DND-41 (cell line): ENCODE measurements at regions not wholly inside any gene's neighbourhood (a gene's known extent, or its start where the extent isn't known, plus 50 kb on each side); places are given as distances from the start of the nearest gene placed in this dataset.

ENCODE experiments used
- ATAC-seq: fragments of 200-7000 bp; cut with Tn5 transposase; 3 replicates; pipeline ENCODE4 v1.9.1; 2021; ENCODE audit warnings: low read depth; ENCODE audit not compliant: insufficient read depth
- DNase-seq: peaks from one replicate; pipeline ENCODE4 v3.0.0-alpha.2; 2020
- H2AFZ ChIP-seq: 2 replicates; pipeline ENCODE4 v1.6.0; 2012; ENCODE audit warnings: low read depth, low read length
- H3K27ac ChIP-seq: 2 replicates; pipeline ENCODE4 v1.5.1; 2012; ENCODE audit warnings: low read length, inconsistent platforms
- H3K27me3 ChIP-seq: fragments of 200-600 bp; sonication (generic); 2 replicates; pipeline ENCODE4 v1.6.0; 2012; ENCODE audit warnings: low read length, mild to moderate bottlenecking, inconsistent platforms; ENCODE audit not compliant: insufficient read depth, poor library complexity
- H3K36me3 ChIP-seq: 2 replicates; pipeline ENCODE4 v1.5.1; 2012; ENCODE audit warnings: low read length, inconsistent platforms; ENCODE audit not compliant: insufficient read depth
- H3K4me1 ChIP-seq: 2 replicates; pipeline ENCODE4 v1.5.1; 2012; ENCODE audit warnings: mild to moderate bottlenecking, low read length; ENCODE audit not compliant: insufficient read depth
- H3K4me2 ChIP-seq: 2 replicates; pipeline ENCODE4 v1.6.0; 2012; ENCODE audit warnings: mild to moderate bottlenecking, moderate library complexity, low read length, inconsistent platforms; ENCODE audit not compliant: insufficient read depth
- H3K4me3 ChIP-seq, 2 experiments: fragments of 200-600 bp in 1 of 2; shearing (Covaris generic) in 1 of 2; 2 replicates each; pipeline ENCODE4 v1.5.1; 2012 to 2016; ENCODE audit warnings: inconsistent platforms in 2 of 2, low read length in 2 of 2, mild to moderate bottlenecking in 2 of 2, low read depth in 1 of 2, moderate library complexity in 1 of 2
- H3K79me2 ChIP-seq: 2 replicates; pipeline ENCODE4 v1.6.0; 2012; ENCODE audit warnings: low read length, inconsistent platforms; ENCODE audit not compliant: insufficient read depth
- H3K9ac ChIP-seq: 2 replicates; pipeline ENCODE4 v1.6.0; 2012; ENCODE audit warnings: low read depth, mild to moderate bottlenecking, inconsistent platforms, low read length, moderate library complexity
- H3K9me3 ChIP-seq: 2 replicates; pipeline ENCODE4 v1.5.1; 2012; ENCODE audit warnings: low read length, moderate library complexity, mild to moderate bottlenecking, inconsistent platforms; ENCODE audit not compliant: insufficient read depth, severe bottlenecking
- H4K20me1 ChIP-seq: 2 replicates; pipeline ENCODE4 v1.6.0; 2012; ENCODE audit warnings: low read length; ENCODE audit not compliant: insufficient read depth
- CTCF ChIP-seq: IDR thresholded peaks from 2 replicates; pipeline ENCODE4 v1.5.1; 2012; ENCODE audit warnings: borderline replicate concordance, low read length, moderate library complexity, mild to moderate bottlenecking; ENCODE audit not compliant: poor library complexity, severe bottlenecking; ENCODE audit errors: extremely low read depth
- EZH2 ChIP-seq: IDR thresholded peaks from 3 replicates; pipeline ENCODE4 v1.6.1; 2012; ENCODE audit warnings: borderline replicate concordance, low read depth, mild to moderate bottlenecking, moderate library complexity, low read length, inconsistent platforms; ENCODE audit not compliant: severe bottlenecking

- Histone ChIP-seq H3K4me3 (no peak overlapping the region), H3K4me2 (no peak overlapping the region), H3K9me3 (no peaks in the 10 kb centered on the region), H4K20me1 (no peaks in the 10 kb centered on the region), H3K36me3 (no peaks in the 10 kb centered on the region), H3K79me2 (no peaks in the 10 kb centered on the region), H3K27me3 (no peaks in the 10 kb centered on the region), H3K27ac (no peak overlapping the region), H3K9ac (no peak overlapping the region), H2AFZ (no peak overlapping the region), H3K4me1 (no peaks in the 10 kb centered on the region)
- TF ChIP-seq CTCF (no peak), EZH2 (no peak)
- no peak for ATAC-seq
- no peak for DNase-seq
These were observed 144.7 kb upstream of the COPS8 start for GRCh38 chr2:236940916-236941520.

- Histone ChIP-seq H3K9ac (no peak overlapping the region), H3K9me3 (no peaks in the 10 kb centered on the region), H4K20me1 (no peaks in the 10 kb centered on the region), H3K27ac (no peak overlapping the region), H3K79me2 (no peaks in the 10 kb centered on the region), H3K4me2 (no peak overlapping the region), H3K27me3 (no peaks in the 10 kb centered on the region), H2AFZ (no peak overlapping the region), H3K4me3 (no peak overlapping the region), H3K36me3 (no peaks in the 10 kb centered on the region), H3K4me1 (no peaks in the 10 kb centered on the region)
- no peak for TF ChIP-seq EZH2
- ATAC-seq, result no peak
- DNase-seq, result no peak
These were observed 144.1 kb upstream of the COPS8 start for GRCh38 chr2:236941551-236941950.

DNA sequence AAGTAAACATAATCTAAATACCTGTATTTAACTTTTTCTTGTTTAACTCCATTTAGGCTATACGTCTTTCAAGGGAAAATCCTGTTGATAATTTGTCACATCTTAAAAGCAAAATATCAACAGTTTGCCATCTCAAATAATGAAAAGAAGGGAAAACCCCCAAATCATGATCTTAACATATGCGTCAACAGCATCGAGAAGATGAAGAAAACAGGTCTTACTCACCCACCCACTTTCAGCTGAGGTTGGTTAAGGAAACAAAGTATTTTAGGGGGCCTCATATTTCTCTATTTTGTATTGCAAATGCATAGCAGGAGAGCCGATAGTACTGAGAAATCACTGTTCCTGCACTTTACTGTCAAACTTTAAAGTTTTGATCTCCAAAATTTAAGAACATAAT is 143.1 kb upstream of the COPS8 start:
- Histone ChIP-seq H3K79me2 (no peaks in the 10 kb centered on the region), H3K9ac (no peak overlapping the region), H3K4me2 (no peak overlapping the region), H3K36me3 (no peaks in the 10 kb centered on the region), H3K4me1 (no peaks in the 10 kb centered on the region), H4K20me1 (no peaks in the 10 kb centered on the region), H2AFZ (no peak overlapping the region), H3K9me3 (no peaks in the 10 kb centered on the region), H3K4me3 (no peak overlapping the region), H3K27ac (no peak overlapping the region), H3K27me3 (no peaks in the 10 kb centered on the region)
- ATAC-seq, result no peak
- no peak for DNase-seq
- TF ChIP-seq CTCF, result no peak
- no peak for TF ChIP-seq EZH2

GRCh38 chr2:236943068-236943467 is 142.6 kb upstream of the COPS8 start:
- no peak overlapping the region for H3K27ac ChIP-seq
- TF ChIP-seq CTCF (no peak), EZH2 (no peak)
- no peak overlapping the region for H3K4me3 ChIP-seq
- H2AFZ ChIP-seq, result no peak overlapping the region
- ATAC-seq (no peak), DNase-seq (no peak)
- H3K9ac ChIP-seq, result no peak overlapping the region
- H3K4me1 ChIP-seq, result no peaks in the 10 kb centered on the region
- no peaks in the 10 kb centered on the region for H3K36me3 ChIP-seq
- H4K20me1 ChIP-seq, result no peaks in the 10 kb centered on the region
- H3K27me3 ChIP-seq, result no peaks in the 10 kb centered on the region
- H3K79me2 ChIP-seq, result no peaks in the 10 kb centered on the region
- H3K4me2 ChIP-seq, result no peak overlapping the region
- H3K9me3 ChIP-seq, result no peaks in the 10 kb centered on the region
